RPMI8226 (cell line): ENCODE measurements at regions not wholly inside any gene's neighbourhood (a gene's known extent, or its start where the extent isn't known, plus 50 kb on each side); places are given as distances from the start of the nearest gene placed in this dataset.
"Not testable (repeated sequence)": the region's sequence is repeated elsewhere in the genome, so short reads cannot be mapped to it uniquely, and the experiment has no call there.

Source experiments
- DNase-seq: peaks from one replicate; pipeline ENCODE4 v3.0.0-alpha.2; 2015

- DNase-seq = peak; percentile 63
These were observed 103.5 kb downstream of the SPRY4 start for GRCh38 chr5:142221091-142221860.

DNA sequence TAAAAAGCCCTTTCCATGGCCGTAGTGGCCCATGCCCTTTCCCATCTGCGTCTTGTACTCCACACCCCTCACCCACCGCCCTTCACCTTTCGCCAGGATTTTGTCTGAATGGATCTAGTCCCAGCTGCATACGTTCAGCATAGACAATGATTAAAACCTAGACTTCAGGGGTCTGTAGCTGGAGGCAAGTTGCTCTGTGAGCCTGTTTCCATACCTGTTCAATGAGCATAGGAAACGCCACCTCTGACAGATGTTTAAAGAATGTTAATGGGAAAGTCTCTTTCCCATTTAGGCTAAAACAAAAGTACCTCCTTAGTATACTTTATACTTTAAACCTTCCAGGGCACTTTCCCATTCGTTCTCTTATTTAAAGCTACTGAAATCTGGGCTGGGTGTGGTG is 105.7 kb downstream of the SPRY4 start:
- no peak for DNase-seq

GRCh38 chr5:142216931-142217330 is 107.9 kb downstream of the SPRY4 start:
- DNase-seq = no peak

GRCh38 chr5:142215915-142216681 is 107.5 kb downstream of the NDFIP1 start:
- no peak for DNase-seq

DNA sequence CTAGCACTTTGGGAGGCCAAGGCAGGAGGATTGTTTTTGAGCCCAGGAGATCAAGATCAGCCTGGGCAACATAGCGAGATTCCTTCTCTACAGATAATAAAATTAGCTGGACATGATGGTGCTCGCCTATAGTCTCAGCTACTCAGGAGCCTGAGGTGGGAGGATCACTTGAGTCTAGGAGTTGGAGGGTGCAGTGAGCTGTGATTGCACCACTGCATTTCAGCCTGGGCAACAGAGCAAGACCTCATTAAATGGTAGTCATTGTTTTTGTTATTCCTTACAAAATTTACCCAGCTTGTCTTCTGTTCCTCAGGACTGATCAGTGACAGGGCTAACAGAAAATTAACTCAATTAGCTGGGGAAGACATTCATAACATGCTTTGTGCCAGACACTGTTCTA is 104.5 kb downstream of the NDFIP1 start:
- DNase-seq = no peak

DNA sequence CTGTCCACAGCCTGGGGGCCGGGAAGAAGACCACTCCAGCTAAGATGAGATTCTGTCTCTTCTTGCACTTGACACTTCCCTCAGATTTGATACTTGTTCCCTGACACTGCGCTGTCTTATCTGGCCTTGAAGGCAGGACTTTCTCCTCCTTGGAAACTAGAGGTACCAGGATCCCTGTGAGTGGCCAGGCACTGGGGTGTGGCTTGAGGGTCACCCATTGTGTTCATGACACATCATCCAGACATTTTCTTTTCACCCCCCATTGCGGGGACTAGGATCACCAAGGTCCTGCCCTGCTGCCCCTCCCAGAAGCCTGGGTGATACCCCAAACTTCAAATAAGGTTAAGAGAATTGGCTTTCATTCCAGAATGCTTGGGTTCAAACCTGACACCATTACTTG is 103.3 kb downstream of the NDFIP1 start:
- DNase-seq = no peak

DNA sequence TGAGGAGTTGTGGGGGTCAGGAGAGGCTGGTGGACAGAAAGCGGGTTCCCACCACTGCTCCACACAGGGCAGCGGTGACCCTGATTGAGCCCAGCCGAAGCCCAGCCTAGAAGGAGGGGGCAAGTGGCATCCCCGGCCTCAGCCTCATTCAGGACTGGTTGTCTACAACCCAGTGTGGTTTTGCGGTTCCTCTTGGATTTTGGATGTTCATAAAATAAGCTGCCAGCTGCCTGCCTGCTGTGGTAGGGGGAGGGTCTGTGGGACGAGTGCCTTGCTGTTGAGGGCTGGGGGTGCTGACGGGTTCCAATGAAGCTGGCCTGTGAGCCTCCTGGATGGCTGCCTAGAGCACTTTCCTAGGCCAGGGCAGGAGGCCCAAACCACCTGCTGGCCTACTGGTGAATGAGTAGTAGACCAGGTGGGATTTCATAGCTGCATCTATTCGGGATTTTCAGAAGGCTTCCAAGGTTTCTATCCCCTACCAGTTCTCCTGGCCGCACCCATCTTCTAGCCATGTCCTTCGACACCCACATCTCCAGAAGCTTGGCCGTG is 102.4 kb downstream of the NDFIP1 start:
- no peak for DNase-seq

GRCh38 chr5:142210011-142210410 is 101.4 kb downstream of the NDFIP1 start:
- DNase-seq = no peak

GRCh38 chr5:142208777-142209312 is 100.3 kb downstream of the NDFIP1 start:
- no peak for DNase-seq

GRCh38 chr5:142208244-142208643 is 99.7 kb downstream of the NDFIP1 start:
- not testable (repeated sequence) for DNase-seq

- peak; percentile 43 for DNase-seq
These were observed 98.2 kb downstream of the NDFIP1 start for GRCh38 chr5:142206801-142207200.

GRCh38 chr5:142204219-142204618 is 95.6 kb downstream of the NDFIP1 start:
- no peak for DNase-seq
